Epithelial cell of proximal tubule (primary cell): ENCODE measurements at regions not wholly inside any gene's neighbourhood (a gene's known extent, or its start where the extent isn't known, plus 50 kb on each side); places are given as distances from the start of the nearest gene placed in this dataset.

ENCODE experiments used
- DNase-seq: peaks from one replicate; pipeline ENCODE4 v3.0.0-alpha.2; 2011; ENCODE audit warnings: low read depth
- H3K4me3 ChIP-seq: 2 replicates; pipeline ENCODE4 v1.5.1; 2011; ENCODE audit warnings: low read depth, mild to moderate bottlenecking, low read length
- CTCF ChIP-seq: conservative IDR thresholded peaks from 2 replicates; pipeline ENCODE4 v1.5.1; 2012; ENCODE audit warnings: low read depth, mild to moderate bottlenecking, low read length

DNA sequence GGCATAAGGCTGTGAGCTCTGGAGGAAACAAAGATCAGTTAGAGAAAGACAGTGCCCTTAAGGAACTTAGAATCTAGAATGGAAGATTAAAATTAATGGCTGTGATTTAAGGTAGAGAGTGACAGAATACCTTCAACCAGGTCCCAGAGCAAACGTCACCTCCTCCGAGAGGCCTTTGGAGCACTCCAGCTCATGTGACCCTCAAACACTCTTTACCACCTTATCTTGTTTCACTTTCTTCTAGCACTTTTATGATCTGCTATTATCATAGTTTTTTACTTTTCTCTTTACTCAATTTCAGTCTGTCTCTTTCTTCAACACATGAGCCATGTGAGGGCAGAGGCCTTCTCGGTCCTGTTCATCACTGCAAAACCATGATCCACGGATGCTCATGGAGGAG is 187.0 kb downstream of the SMIM20 start:
- no peak for TF ChIP-seq CTCF

DNA sequence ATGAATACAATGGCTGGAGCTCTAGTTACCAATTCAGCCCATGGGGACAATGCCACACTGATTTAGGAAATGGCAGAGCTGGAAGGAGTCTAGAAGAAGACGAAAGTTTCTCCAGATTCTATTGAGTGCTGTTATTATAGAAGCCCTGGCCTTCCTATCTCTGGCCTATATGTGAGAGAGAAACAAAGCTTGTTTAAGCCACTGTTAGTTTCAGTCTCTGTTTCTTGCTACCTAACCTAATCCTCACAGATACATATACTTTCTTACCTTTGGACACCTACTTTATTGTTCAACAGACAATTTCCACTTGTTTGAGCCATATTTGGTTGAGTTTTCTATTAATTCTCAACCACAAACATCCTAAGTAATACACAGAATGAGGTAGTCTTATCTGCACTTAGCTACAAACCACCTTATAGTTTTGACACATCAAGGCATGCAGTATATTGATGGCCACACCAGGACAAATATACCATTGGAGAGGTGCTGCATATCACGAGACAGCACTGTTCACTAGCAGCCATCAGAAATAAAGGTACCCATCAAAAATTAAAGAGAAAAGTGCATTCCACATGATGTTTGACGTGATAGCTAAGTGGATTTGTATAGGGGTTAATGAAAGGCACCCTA is 190.2 kb downstream of the SMIM20 start:
- DNase-seq = no peak
- no peak for TF ChIP-seq CTCF
- H3K4me3 ChIP-seq = no peak overlapping the region

More for the DNA sequence above, 187.0 kb downstream of the SMIM20 start:
- no peak for DNase-seq
- no peak overlapping the region for H3K4me3 ChIP-seq

GRCh38 chr4:26105337-26105736 is 191.3 kb downstream of the SMIM20 start:
- TF ChIP-seq CTCF = no peak
- DNase-seq = no peak
- H3K4me3 ChIP-seq = no peak overlapping the region

GRCh38 chr4:26105815-26106699 is 192.0 kb downstream of the SMIM20 start:
- no peak overlapping the region for H3K4me3 ChIP-seq
- no peak for TF ChIP-seq CTCF
- peak; percentile 51 for DNase-seq

DNA sequence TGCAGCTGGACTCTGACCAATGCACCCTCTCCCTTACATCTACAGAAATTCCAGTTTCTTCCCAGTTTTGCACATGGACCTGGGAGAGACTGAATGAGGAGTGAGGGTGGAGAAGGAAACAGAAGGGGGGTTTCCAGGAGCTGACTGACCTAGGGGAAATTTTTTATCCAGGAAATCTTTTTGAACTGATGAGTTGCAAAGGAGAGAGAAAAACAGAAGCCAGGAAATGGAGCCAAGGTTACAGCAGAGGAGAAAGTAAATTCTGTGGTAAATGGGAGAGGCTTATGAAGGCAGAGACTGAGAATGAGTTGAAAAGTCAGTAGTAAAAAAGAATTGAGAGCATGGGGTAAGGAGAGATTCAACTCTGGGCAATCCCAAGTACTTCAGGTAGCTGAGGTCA is 192.8 kb downstream of the SMIM20 start:
- no peak overlapping the region for H3K4me3 ChIP-seq
- DNase-seq = no peak
- TF ChIP-seq CTCF = no peak

DNA sequence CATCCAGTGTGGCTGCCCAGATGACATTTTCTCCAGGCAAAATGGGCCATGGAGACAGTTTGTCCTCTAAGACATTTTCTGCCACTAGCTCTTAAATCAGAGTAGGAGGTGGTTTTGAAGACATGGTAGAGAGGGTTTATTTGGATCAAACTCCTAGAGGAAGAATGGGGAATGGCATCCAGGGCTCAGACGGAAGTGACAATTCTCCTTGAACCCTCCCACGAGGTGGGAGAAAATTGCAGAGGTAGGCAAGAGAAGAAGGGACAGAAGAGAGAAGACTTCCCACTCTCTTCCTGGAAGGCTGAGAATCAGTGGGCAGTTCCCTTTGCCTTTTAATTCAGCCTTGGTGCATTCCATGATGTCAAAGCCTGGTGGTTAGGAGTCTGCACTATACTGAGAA is 194.0 kb downstream of the SMIM20 start:
- TF ChIP-seq CTCF = no peak
- no peak for DNase-seq
- H3K4me3 ChIP-seq = no peak overlapping the region

DNA sequence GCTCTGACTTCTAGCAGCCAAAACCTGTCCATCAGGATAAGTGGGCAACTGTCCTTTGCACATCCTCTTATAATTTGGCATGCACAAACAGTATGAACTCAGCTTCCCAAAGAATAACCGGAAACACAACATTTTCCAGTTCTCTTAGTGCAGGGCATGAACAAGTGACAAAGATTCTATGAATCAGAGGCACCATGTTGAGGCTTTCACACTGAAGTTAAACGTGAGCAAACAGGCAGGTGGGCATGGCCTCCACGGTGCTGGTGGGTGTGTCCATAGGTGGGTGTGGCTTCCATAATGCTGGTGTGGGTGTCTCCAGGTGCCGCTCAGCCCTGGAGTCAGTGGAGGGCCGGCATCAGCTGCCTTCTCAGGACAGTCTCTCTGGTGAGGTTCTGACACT is 196.5 kb downstream of the SMIM20 start:
- no peak for DNase-seq
- H3K4me3 ChIP-seq = no peak overlapping the region
- no peak for TF ChIP-seq CTCF
